DMS53 treated with DMSO at 0.1 percent for 48 hours (cell line): ENCODE measurements at regions not wholly inside any gene's neighbourhood (a gene's known extent, or its start where the extent isn't known, plus 50 kb on each side); places are given as distances from the start of the nearest gene placed in this dataset.

Experiments used
- DNase-seq: peaks from one replicate; lab custom pipeline; 2025; ENCODE audit not compliant: unreplicated experiment; lab: John Stamatoyannopoulos, UW

DNA sequence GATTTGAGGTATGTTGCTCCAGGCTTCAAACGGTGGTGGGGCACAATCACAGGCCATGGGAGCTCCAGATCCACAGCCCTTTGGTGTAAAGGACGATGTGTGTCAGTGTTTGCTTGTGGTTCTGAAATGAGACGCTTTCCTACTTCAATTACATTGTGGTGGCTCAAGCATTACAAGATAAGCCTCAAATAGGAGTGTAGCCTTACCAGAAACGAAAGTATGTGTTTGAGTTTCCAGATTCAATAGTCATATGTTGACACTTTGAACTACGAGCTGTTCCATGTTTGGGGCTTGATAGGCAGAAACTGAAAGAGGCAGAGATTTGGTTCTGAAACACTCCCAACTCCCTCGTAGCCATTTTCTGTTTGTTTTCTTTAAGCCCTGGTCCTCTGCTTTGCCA is 187.1 kb downstream of the MYLK4 start:
- no peak for DNase-seq

DNA sequence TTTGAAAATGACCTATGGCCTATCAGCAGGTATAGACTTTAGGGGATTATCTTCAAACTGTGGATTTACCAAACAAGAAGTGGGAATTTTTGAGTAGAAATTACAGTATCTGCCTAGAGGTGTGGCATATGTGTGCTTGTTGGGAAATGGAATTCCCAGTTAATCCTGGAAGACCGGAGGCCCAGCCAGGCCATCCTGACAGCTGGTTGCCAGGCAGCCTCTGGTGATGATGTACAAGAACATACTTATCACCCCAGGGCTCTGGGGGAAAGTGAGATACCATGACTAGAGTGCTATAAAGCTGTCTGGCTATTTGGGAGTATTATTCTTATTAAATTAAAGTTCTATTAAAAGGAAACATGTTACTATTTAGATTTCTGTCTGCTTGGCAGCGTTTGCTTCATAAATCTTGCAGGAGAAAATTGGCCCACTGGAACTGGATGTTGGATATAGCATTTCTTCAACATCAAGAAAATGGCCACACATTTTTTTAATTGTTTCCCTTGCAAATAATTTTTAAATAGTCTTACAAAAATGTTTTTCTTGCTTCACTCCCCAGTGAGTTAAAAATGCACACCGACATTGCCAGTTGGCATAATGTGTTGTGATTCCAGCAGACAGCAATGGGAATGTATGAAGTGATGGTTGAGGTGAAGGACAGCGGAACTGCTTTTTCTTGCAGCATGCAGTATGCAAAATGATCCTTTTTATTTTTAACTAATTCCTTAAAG is 187.8 kb downstream of the MYLK4 start:
- no peak for DNase-seq

DNA sequence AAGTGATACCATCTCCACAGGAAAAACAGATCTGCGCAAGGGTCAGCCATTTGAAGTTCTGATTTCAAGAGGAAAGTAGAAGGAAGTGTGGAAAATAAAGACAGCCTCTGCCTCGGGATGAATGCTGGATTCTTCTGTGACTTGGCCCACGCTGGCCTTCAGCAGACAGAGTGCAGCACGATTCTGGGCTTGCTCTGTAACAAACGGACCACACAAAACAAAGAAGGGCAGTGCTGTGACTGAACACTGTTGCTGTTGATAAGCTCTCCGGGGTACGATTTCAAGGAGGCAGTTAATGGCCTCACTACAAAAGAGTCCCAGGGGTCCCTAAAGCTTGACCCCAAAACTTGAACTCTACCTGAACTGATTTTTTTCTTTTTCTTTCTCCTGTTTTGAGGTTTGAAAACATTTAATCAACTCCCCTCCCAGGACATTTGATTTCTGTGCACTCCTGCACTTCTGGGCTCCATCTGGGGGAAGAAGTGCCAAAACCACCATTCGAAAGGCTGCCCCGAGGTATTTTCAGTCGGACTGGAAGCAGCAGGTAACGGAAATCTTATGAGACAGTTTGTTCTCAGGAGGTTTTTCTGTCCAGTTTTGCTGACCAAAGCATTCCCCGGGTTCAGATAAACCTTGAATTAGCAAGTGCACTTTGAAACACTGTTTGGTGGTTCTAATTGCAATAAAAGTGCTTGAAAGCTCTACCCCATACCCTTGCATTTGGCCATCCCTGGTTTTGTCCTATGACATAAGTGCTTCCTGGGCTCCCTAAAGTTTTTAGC is 189.6 kb downstream of the MYLK4 start:
- DNase-seq: no peak

DNA sequence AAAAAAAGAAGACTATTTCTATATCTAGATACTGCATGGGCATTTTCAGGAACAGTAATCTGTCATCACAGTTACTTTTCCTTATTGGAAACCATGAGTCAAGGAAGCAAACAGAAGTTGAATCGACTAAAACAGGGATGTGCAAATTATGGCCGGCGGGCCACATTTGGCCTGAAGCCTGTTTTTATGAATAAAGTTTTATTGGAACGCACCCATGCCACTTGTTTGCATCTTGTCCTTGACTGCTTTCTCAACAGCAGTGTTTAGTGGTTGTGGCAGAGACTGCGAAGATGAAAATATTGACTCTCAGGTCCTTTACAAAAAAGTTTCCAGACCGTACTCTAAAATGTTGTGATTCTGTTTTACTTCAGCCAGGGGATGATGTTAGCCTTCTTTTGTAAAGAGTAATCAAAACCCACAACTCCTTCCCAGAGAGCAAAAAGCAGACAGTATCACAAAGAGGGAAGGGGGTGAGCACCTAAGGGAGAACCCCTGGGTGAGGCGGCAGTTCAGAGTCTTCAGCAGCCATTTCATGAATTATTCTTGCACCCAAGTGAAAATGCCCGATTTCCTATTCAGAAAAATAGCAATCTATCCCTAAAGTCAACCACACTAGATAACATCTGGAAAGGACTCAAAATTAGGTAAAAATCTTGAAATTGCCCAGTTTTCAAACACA is 190.4 kb downstream of the MYLK4 start:
- DNase-seq: no peak

DNA sequence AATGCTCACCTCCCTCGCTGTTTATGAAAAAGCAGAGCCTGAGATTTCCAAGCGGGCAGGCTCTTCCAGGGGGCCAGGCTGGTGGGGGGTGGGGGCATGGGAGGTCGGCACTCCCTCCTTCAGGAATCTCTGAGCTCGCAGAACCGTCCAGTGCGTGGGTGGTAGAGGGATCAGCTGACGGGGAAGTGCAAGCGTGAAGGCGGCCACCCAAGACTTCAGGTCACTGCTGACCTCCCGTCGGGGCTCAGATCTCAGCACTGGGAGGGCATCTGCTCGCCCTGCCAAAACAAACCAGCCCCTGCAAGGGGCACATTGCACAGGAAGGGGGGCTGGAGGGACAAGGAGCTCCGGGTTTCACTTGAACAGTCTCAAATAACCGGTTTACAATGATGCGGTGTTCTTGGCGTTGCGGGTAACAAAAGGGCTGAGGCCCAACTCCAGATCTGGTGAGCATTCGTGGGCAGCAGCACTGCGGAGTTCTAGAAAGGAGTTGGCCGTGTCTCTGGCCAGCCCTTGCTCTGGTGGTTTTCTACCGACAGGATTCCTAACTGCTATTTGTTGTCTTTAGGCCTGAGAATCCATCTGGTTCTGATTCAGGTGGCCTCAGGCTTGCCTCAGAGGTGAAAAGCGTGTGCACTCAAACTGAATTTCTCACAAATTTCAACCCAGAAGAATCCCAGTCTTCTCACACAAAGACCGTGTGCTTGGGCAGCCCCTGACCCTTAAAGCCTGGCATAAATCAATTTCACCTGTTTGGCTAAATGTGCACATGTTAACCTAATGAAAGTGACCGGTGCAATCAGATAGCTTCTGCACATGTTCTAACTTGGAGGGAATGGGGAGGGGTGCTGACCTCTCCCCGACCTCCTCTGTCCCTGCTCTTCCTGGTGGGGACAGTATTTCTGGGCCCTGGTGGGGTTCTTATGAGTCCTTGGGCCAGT is 191.6 kb downstream of the MYLK4 start:
- no peak for DNase-seq

DNA sequence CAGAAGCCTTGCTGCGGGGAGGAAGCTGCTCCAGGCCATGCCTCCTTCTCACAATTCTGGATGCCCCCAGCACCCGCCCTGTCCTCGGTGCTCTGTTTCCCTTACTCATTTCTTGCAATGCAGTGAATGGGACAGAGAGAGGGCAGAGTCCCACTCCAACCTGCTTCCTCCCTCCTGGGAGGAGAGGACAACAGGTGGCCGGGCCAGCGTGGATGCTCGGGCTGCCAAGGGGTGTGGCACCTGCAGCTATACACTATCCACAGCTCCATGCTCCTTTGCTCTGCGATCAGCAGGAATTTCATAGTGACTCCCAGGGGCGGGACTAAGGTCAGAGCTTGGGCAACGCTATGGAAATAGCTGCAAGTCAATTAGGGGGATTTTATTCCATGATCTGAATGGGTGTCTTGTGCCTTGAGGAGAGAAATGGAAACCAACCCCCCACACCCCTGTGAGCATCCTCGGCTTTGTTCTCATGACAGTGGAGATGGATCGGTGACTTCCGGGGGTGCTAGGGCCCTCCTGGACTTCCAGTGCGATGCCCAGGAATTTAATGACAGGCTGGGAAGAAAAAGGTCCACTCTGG is 192.5 kb downstream of the MYLK4 start:
- no peak for DNase-seq

DNA sequence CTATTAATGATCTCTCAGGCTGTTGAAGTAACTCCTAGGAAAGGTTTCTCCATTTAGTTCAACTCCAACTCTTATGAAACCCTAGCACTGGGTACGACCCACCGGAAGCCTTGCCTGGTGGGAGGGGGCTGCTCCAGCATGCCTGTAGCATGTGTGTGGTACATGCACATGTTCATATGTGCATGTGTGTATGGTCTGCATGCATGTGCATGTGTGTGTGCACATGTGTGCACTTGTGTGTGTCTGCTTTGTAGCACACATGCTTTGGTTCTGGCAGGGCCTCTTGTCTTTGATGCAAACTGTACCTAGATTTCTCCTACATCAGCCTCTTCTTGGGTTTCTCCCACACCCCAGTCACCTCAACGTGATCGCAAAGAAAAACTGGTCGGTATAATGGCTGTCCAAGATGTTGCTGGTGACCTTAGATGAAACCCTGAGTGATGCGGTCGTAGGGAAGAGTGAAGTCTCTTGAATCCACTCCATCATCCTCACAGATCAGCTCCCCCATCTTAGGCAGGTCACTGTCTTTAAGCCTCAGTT is 193.5 kb downstream of the MYLK4 start:
- DNase-seq: no peak

DNA sequence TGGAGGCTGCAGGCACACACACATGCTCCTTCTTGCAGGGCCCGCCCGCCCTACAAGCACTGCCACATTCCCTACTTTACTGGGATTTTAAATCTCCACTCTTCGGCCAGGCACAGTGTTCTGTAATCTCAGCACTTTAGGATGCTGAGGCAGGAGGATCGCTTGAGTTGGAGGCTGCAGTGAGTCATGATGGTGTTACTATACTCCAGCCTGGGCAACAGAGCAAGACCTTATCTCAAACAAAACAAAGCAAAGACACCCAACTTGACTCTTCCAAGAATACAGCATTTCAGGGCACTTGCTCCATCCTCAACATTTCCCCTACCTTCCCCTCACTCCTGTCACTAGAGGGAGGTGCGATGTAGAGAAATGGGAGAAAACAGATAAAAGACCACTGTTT is 194.0 kb downstream of the MYLK4 start:
- no peak for DNase-seq

DNA sequence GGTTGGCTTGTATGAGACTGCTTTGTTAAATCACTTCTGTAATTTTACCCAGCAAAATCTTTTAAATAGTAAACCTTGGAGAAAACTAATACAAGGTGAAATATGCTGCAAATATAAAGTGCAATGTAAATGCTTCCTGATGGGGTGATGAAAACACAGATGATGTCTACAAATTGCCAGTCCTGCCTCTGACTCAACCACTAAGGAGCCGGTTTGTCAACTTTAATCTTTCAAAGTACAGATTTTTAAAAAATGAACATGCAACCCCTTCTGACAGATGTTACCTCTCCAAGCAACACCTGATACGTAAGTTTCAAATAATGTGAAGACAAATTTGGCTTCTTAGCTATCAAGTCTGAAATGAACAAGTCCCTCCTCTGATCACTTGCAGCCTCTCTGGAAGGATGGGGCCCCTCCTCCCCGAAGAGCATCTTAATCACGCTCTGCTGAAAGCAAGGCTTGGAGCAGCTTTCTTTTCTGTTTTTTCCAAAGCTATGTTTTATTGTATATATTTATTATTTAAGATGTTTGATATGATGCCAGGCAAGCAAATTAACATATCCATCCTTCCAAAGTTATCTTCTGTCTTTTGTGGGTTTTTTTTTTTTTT is 196.0 kb downstream of the MYLK4 start:
- no peak for DNase-seq

DNA sequence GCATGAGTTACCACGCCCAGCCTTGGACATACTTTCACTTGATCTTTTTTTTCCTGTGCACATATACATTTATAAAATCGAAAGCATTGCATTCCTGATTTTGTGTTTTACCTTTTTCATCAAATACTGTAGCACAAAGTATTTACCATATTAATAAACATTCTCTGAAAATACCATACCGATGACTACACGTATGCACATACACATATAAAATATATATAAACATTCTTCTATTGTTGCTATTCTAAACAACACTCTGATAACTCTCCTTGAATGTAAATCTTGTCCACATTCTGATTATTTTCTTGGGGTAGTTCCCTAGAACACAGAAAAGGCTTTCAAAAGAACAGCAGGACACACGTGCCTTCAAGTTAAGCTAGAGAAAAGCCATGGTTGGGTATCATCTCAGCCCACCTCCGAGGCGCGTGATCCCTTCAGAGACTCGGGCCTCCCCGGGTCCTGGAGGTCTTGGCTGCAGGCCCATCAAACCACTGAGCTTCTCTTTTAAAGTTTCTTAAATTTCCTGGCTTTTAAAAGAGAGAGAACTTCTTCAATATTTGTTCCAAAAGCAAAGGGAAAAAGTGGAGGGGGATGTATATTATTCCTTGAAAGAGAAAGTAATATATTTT is 198.1 kb downstream of the MYLK4 start:
- no peak for DNase-seq

DNA sequence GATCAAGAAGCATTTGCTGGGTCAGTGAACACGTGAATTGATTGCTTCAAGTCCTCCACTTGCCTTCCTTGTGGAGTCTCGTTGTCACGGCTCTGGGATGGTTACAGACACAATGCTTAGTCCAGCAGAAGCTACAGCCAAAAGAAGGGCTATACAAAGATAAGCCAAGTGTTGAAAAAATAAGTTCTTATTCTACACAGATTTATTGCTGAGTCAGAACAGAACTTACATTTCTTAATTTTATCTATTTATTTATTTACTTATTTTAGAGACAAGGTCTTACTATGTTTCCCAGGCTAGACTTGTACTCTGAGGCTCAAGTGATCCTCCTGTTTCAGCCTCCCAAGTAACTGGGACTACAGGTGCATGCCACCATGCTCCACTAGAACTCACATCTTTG is 199.0 kb downstream of the MYLK4 start:
- no peak for DNase-seq

DNA sequence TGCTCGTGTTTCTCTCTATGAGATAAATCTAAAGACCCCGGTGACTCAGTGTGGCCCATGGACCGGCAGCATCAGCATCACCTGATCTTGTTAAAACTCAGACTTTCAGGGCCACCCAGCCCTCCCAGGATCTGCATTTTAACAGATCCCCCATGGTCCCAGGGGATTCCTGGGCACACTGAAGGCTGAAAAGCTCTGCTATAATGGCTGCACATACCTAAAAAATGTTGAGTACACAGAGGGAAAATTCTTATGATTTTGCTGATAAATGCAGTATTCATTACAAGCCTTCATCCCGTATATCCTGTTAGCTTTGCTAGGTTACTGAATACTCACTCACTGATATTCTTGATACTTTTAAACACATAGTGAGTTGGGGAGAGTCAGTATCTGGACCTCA is 200.5 kb downstream of the MYLK4 start:
- DNase-seq: no peak

DNA sequence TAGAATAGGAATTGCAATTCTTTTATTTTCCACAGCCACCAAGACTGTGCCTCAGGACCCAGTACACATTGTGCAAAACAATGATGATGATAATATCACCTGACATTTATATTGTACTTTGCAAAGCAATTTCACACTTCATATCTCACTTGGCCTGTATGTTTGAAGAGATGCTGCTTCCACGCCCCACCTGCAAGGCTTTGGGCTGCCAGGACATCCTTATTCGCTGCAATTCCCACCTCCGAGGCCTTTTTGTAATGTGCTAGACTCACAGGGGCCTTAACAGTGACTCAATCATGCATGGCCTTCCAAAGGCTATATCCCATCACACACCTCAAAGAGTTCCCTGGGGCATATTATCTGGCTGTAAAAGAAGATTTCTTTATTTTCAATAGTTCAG is 200.9 kb downstream of the MYLK4 start:
- DNase-seq: no peak

DNA sequence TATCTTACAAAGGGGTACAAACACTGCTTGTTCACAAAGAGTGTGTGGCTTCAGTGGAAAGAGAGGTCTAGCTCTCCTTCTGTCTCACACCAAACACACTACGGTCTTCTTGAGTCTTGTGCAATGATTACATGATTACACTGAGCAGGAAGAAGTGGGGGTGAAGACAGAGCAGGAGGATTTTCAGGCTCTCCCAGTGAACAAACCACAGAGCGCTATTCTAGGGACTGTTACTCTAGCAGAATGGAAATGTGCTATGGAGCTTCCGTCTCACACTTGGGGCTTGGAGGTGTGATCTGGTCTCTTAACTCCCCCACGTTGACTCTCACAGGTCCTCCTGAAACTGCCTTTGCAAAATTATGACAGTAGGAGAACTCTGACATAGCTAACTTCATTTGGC is 203.4 kb downstream of the MYLK4 start:
- DNase-seq: no peak

DNA sequence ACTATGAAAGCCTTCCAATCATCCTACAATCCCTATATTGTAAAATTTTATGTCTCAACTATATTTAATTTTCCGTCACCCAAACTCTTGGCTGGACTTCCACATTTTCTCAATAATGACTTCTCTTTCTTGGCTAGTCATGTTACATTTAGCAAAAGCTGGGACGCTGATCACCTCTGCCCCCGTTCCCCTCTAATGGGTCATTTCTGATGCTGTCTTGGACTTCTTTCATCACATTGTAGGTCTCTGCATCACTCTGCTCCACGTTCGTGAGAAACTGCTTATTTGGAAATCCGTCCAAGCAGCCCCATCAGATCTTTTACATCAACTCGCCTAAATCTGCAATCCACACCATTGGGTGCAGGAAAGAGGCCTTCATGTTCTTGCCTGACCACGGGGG is 203.8 kb downstream of the MYLK4 start:
- DNase-seq: no peak

DNA sequence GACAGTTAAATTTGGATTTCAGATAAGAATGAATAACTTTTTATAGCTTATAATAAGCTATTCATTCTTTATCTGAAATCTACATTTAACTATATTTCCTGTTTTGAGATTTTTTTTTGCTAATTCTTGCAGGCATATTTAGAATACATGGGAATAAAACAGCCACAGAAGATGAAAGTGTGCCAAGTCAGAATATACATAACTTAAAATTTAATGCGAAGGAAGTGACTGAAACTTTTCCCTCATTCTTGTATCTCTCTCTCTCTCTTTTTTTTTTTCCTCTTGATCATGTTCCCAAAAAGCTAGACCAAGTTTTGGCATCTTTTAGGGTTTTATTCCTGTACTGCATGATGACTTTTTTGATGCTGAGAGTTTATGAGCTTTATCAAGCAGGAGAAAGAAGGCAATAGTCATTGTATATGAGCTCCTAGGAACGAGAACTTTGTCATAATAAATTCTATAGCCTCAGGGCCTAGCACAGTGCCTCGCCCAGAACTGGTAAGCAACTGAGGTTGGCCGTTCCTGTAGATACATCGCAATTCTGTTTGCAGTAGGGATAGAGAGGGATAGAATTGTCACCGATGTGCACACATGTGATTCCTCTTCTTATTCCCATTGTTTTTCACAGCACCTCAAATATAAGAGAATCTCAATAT is 205.2 kb downstream of the MYLK4 start:
- DNase-seq: no peak

DNA sequence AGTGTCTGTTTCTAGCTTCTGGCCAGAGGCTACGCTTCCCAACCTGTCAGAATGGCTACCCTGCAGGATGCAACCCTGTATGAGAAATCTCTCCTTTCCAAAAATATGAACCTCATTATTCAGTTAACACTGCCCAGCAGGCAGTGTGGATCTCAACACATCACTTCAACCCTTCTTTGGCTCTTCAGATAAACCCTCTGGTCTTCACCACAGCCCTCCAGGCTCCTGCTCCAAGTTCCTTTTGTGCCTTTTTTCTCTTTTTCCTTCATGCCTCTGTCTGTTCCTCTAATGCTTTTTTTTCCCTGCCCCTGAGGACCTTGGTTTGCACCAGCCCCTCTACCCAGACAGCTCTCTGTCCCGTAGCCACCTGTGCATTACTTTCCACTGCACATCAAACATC is 207.4 kb downstream of the MYLK4 start:
- no peak for DNase-seq

DNA sequence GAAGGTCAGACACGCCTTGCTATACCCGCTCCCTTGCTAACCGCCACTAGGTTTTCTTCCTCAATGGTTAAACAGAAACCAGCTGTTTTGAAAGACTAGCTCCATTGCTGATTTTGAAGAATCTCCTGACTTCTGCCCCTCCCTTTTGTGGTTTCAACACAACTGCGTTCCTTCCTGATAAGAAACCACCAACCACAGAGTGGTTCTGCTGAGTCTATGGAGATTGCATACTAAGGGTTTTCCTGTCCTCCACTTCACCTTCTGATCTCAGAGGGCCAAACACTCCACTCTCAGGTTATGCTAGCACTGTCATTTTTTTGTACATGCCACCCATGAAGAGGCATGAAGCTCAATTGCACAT is 207.9 kb downstream of the MYLK4 start:
- DNase-seq: no peak
